ENCODE measurements at regions not wholly inside any gene's neighbourhood (a gene's known extent, or its start where the extent isn't known, plus 50 kb on each side); places are given as distances from the start of the nearest gene placed in this dataset.

DNA sequence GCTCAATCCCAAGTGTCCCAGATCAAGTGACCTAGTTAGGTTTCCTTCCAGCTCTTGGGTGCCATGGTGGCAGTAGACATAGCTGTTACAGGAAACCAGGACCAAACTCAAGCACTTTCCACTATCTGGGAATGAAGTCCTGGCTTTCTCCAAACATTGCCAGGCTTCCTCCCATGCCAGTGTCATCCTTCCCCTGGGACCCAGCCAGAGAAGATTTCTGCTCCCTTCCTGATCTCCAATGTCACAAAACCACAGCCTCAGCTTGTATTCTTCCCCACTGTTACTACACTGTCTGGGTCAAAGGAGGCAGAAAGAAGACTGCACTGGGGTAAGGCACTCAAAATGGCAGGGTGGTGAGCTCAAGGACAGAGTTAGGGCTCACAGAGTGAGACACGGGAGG, 347.1 kb downstream of the TNS1 start:
- no peak for DNase-seq
- no peak for ATAC-seq

- ATAC-seq (peak; percentile 70), DNase-seq (no peak)
Observed at GRCh38 chr2:217654168-217654567, 348.6 kb downstream of the TNS1 start.

GRCh38 chr2:217652761-217653639, 349.8 kb downstream of the TNS1 start:
- ATAC-seq (no peak), DNase-seq (no peak)

- ATAC-seq = peak; percentile 60
- DNase-seq = peak; percentile 12
Observed at GRCh38 chr2:217650716-217651360, 352.0 kb downstream of the TNS1 start.

- DNase-seq = no peak
- ATAC-seq = no peak
Observed at GRCh38 chr2:217650229-217650628, 352.6 kb downstream of the TNS1 start.

- DNase-seq (no peak), ATAC-seq (no peak)
Observed at GRCh38 chr2:217647925-217648324, 354.9 kb downstream of the TNS1 start.

DNA sequence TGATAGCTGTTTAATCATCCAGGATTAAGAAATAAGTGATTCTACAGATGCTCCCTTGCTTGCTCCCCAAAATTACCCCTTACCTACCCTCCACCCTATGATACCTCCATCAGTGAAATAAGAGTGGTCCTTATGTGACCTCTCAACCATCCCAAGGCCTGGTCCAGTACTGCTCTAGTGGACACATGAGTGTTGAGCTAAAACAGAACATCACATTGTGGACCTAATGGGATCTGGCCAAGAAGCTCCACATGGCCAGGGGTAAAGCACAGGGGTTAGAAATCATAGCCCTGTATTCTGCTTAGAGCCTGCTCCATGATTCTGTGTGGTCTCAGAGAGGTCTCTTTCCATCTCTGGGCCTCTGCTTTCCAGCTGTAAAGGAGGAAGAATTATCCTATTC, 355.6 kb downstream of the TNS1 start:
- ATAC-seq (no peak), DNase-seq (no peak)

- ATAC-seq (no peak), DNase-seq (no peak)
Observed at GRCh38 chr2:217645896-217646295, 356.9 kb downstream of the TNS1 start.

- DNase-seq = no peak
- no peak for ATAC-seq
Observed at GRCh38 chr2:217643789-217644301, 358.9 kb downstream of the TNS1 start.

DNA sequence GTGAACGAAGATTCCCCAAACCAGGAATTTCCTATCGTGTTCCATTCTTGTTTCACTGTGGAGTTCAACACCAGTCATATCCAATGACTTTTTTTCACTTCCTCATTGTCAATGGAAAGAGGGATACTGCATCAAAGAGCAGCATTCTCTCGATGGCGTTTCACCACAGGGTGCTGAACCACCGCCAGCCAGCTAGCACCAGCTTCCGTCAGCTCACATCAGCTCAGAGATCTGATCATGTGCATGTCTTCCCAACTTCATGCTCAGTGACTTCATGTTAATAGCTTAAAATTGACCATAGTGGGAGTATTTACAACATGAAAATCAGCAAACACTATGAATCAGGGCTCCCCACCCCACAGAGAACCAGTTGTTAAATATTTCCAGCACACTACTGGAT, 359.9 kb downstream of the TNS1 start:
- no peak for DNase-seq
- no peak for ATAC-seq

- ATAC-seq (no peak), DNase-seq (no peak)
Observed at GRCh38 chr2:217641960-217642359, 360.8 kb downstream of the TNS1 start.

- ATAC-seq = no peak
Observed at GRCh38 chr2:217639481-217639880, 363.3 kb downstream of the TNS1 start.

GRCh38 chr2:217638533-217638932, 364.3 kb downstream of the TNS1 start:
- ATAC-seq = no peak

More at GRCh38 chr2:217639481-217639880, 363.3 kb downstream of the TNS1 start:
- DNase-seq = no peak

DNA sequence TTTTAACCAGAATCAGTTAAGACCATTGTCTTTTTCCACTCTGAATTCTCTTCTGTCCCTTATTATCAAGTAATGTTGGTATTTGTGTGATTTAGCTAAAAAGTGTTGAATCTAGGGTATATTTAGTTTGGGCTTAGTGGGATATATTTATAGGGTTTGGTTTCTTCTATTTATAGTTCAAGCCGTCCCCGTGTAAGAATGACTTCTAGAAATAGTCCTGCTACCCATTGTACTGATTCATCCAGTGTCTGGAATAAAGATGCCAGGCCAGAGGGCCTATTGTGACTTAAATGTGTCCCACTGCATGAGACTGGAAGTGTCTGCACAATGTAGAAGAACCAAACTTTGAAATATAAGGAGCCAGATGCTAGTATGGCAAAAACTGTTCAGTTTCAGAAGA, 364.8 kb downstream of the TNS1 start:
- DNase-seq = no peak
- no peak for ATAC-seq

More at GRCh38 chr2:217638533-217638932, 364.3 kb downstream of the TNS1 start:
- no peak for DNase-seq

DNA sequence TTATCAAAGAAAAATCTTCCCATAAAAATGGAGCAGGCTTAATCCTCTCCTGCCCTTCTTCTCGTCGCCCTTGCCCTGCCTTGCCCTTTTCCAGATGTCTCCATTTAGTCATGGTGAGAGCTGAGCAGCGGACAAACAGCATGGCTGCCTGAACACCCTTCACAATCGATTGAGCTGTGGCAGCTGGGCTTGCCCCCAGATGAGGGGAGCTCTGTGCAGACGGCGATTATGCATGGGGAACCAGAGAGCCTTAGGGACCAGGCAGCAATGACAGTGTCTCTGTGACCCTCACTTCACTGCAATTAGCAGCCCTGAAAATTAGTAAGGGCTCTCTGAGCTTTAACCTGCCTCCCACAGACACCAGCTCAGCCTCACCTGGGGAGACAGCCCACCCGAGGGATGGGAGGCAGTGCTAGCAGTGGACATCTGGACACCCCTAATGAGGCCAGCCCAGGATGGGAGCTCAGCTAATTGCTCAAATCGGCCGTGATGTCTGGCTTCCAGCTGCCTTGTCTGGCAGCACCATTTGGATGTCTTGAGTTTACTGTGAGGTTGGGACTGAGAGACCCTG, 365.7 kb downstream of the TNS1 start:
- ATAC-seq = no peak
- no peak for DNase-seq

- ATAC-seq (no peak), DNase-seq (no peak)
Observed at GRCh38 chr2:217636578-217636977, 366.2 kb downstream of the TNS1 start.

GRCh38 chr2:217634871-217635270, 367.9 kb downstream of the TNS1 start:
- DNase-seq = no peak
- ATAC-seq = no peak

- no peak for ATAC-seq
Observed at GRCh38 chr2:217632043-217632442, 370.8 kb downstream of the TNS1 start.

DNA sequence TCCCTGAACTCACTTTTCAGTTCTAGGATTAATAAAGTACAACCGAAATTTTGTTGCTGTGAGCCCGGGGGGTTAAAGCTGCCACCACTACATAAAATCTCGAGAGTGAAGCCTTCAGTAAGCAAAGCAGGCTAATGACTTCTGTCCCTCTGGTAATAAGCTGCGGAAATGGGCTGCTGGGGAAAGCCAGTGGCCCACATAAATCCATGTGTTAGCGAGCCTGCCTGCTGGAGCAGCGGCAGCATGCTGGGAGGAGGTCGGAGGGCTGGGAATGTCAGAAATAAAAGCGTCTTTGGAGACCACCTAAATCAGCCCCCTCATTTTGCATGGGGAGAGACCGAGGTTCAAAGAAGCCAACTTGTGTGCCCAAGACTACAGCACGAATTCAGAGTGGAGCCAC, 371.7 kb downstream of the TNS1 start:
- ATAC-seq (no peak), DNase-seq (no peak)

More at GRCh38 chr2:217632043-217632442, 370.8 kb downstream of the TNS1 start:
- DNase-seq = no peak

GRCh38 chr2:217629347-217629746, 373.4 kb downstream of the TNS1 start:
- DNase-seq (no peak), ATAC-seq (no peak)

GRCh38 chr2:217628061-217628460, 374.7 kb downstream of the TNS1 start:
- ATAC-seq = no peak
- no peak for DNase-seq

DNA sequence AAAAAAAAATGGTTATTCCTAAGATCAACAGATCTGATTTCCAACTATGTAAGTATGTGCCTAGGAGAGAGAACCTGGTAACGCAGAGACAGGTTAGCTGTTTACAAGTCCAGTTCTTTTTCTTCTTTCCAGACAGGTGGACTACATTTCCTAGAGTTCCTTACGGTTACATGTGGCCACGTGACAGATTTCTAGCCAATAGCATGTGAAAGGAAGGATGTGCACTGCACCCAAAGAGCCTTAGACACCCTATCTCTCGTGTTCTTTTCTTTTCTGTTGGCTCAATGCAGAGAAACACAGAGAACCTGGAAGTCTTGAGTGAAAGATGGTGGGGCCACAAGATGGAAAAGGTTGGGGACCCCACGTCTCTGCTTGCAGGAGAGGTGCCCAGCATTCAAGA, 375.9 kb downstream of the TNS1 start:
- ATAC-seq (no peak), DNase-seq (no peak)

- DNase-seq (no peak), ATAC-seq (no peak)
Observed at GRCh38 chr2:217625557-217626169, 377.1 kb downstream of the TNS1 start.
